ENCODE measurements at regions not wholly inside any gene's neighbourhood (a gene's known extent, or its start where the extent isn't known, plus 50 kb on each side); places are given as distances from the start of the nearest gene placed in this dataset.
"Not testable (repeated sequence)": the region's sequence is repeated elsewhere in the genome, so short reads cannot be mapped to it uniquely, and the experiment has no call there.

DNA sequence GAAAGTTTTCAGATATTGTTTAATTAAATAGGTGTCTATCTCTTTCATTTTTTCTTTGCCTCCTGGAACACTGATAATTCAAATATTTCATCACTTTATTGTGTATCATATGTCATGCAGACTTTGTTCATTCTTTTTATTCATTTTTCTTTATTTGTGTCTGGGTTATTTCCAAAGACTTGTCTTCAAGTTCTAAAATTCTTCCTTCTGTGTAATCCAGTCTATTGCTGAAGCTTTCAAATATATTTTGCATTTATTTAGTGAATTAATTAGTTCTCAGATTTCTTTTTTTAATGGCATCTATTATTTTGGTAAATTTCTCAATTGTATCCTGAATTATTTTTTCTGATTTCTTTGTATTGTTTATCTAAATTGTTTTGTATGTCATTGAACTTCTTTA, 70.1 kb downstream of the ZNF330 start:
- ATAC-seq (ENCODE audit: poor library complexity) = no peak
- no peak for DNase-seq
- intact Hi-C loops (cut with DNase I) = no loop called here

DNA sequence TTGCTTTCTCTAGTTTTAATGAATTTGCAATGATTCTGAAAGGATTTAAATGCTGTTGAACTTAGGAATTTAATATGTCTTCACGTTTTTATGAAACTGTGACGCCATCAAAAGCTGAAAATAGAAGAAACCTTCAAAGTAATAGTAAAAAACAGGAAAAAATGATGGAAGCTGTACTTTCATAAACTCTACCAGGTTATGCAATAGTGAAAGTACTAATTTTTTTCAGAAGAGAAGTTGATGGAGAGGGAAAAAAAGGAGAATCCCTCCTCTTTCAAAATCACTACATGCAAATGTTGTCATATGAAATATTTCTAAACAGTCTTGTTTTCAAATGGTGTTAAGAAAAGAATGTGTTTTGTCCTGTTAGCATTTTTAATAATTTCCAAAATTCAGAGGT, 73.6 kb downstream of the ZNF330 start:
- intact Hi-C loops (cut with DNase I) = no loop called here
- DNase-seq (no peak), ATAC-seq (ENCODE audit: poor library complexity) (no peak)

DNA sequence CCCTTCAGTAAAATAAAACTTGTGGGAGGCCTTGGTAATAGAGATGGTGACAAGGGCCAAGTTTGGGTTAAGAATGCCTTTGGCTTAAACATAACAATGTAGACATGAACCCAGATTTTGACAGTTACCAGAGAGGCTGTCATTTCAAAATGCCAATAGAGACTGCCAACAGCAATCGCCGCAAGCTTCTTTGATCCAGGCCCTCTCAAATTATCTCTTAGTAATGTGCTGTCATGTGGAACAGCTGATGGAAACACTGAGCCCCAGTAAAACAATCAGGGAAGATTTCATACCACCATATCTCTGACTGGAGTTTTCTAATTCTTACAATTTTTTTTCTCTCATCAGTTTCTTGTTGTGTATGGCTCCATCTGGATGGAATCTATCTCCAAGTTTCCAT, 80.5 kb downstream of the ZNF330 start:
- intact Hi-C loops (cut with DNase I) = loop anchor here (10.0 kb wide), 1 partner anchor 146 kb away; no protein-coding TSS in a partner anchor

DNA sequence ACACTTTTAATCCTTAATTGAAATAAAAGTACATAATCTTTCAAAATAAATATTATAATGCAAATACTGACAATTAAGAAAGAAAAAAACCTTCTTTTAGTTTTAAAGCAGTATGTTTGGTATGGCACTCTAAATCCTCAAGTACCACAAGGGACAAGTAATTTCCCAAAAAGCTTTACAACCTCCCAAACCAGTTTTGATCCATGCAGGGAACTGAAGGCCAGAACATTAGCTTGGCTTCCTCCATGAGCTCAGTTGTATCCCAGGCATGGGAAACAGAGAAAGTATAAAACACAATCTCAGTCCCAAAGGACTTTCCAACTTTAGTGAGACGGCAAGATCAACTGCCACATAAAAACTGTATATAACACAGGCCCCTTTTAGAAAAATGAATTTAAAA, 82.2 kb downstream of the ZNF330 start:
- intact Hi-C loops (cut with DNase I) = loop anchor here (10.0 kb wide), 1 partner anchor 148 kb away; no protein-coding TSS in a partner anchor
- DNase-seq (no peak), ATAC-seq (ENCODE audit: poor library complexity) (no peak)

More for the DNA sequence above, 80.5 kb downstream of the ZNF330 start:
- DNase-seq = no peak
- peak; percentile 93 for ATAC-seq (ENCODE audit: poor library complexity)

DNA sequence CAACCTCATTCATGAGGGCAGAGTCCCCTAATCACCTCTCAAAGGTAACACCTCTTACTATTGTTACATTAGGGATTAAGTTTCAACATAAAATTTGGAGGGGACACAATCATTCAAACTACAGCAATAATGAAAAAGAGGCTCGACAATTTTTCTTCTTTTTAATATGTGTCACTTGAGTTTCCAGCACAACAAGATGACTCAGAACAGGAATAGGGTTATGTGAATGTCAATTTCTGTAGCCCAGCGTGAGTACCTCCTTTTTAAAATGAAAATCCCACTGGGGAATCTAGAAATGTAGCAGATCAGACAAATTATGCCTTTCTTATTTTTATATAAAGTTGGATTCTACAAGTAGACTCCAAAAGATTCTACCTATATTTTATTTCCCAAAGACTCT, 83.7 kb downstream of the ZNF330 start:
- DNase-seq (no peak), ATAC-seq (ENCODE audit: poor library complexity) (no peak)
- intact Hi-C loops (cut with DNase I) = loop anchor here (10.0 kb wide), 1 partner anchor 150 kb away; no protein-coding TSS in a partner anchor

DNA sequence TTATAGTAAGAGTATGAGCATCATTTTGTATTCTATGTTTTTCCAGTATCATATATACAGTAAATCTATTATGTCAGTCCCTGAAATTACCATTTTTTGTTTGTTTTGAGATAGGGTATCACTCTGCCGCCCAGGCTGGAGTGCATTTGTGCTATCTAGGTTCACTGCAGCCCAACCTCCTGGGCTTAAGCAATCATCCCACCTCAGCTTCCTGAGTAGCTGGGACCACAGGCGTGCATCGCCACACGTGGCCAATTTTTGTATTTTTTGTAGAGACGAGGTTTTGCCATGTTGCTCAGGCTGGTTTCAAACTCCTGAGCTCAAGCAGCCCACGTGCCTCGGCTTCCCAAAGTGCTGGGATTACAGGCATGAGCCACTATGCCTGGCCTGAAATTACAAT, 85.6 kb downstream of the ZNF330 start:
- ATAC-seq (ENCODE audit: poor library complexity) (no peak), DNase-seq (no peak)
- intact Hi-C loops (cut with DNase I) = loop anchor here (10.0 kb wide), 1 partner anchor 152 kb away; no protein-coding TSS in a partner anchor

DNA sequence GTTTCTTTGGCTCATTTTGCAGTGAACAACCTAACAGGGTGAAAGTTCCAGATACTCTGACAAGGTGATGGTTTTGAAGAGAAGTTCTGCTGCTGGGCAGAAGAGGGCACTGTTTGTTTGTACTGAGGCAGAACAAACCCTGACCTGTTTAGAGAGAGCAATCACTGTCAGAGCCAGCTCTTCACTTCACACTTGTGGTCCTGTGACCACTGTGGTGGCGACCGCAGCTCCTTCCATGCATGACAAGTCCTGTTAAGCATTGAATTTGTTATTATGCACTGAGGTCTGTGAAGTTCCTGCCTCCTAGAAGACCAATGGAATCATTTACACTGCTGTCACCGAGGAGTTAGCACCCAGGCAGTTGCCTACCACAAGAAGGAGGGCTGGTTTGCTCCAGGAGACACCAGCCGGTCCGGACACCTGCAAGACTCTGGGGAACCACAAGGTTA, 86.6 kb downstream of the ZNF330 start:
- ATAC-seq (ENCODE audit: poor library complexity) = peak; percentile 95
- DNase-seq = peak; percentile 49
- intact Hi-C loops (cut with DNase I) = loop anchor here (10.0 kb wide), 1 partner anchor 152 kb away; no protein-coding TSS in a partner anchor

DNA sequence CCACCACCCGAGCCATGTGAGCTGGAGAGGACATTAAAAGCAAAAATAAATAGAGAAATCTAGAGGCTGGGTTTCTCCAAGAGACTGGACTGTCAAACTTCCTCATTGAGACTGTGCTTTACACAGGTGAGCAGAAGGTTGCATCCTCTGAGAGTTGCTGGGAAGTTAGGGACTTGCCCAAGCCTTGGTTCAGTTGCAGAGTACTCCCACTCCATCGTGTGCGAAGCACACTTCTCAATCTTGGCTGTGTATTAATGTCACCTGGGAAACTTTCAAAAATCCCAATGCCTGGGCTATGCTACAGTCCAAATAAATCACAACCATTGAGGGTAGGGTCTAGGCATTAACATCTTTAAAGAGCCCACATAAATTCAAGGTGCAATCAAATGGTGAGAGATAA, 89.2 kb downstream of the ZNF330 start:
- DNase-seq (no peak), ATAC-seq (ENCODE audit: poor library complexity) (no peak)
- intact Hi-C loops (cut with DNase I) = loop anchor here (10.0 kb wide), 1 partner anchor 155 kb away; no protein-coding TSS in a partner anchor

DNA sequence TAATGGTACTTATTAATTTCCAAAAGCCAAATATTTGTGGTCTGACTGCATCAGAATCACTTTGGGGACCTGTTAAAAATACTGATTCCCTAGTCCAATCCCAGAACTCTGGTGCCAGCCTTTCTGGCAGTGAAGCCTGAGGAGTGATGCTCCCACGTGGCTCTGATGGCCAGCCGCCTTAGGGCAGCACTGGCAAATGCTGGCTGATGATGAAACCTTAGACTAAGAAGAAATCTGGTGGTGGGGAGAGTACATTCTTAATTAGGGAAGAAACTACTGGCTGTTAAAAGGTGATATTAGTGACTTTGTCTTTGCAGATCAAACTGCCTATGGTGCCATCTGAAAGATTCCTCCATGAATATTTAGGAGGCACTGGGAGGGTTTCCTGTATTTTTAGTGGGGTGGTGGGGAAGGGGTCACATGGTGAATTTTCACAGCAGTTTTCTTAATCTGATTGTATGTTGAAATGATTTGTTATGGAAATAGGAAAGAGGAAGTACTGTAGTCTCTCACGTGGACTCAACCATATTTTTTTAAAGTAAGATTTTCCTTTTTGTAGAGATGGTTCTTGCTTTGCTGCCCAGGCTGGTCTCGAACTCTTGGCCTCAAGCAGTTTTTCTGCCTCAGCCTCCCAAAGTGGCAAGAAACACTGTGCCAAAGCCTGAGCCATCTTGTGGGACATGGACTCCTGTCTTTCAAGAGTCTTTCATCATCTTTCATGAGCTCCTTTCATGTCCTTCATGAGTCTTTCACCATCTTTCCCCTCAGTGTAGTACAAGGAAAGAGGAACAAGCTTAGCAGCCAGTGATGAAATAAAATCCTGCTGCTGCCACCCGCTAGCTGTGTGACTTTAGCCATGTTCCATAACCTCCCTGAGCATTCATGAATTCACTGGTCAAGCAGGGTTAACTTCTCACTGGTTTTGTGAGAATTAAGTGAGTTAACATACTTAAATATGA, 90.8 kb downstream of the ZNF330 start:
- no peak for ATAC-seq (ENCODE audit: poor library complexity)

DNA sequence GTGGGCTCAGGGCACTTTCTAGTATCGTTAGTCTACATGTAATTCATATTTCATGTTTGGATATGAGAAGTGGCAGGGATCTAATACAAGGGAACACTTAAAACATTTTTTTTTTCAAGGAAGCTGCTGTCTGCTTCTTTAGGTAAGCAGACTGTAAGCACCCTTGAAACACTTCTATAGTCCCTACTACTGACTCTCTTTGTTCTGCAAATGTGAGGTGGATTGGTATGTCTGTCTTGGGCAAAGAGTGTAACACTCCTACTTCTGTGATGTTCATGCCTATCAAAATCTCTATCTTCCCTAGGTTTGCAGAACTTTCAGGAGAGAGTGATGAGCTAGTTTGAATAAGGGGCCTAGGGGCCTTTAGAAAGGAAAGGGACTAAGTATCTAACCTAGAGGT, 93.9 kb downstream of the ZNF330 start:
- ATAC-seq (ENCODE audit: poor library complexity) (no peak), DNase-seq (no peak)
- intact Hi-C loops (cut with DNase I) = no loop called here

More for the DNA sequence above, 90.8 kb downstream of the ZNF330 start:
- no peak for DNase-seq
- intact Hi-C loops (cut with DNase I) = no loop called here

DNA sequence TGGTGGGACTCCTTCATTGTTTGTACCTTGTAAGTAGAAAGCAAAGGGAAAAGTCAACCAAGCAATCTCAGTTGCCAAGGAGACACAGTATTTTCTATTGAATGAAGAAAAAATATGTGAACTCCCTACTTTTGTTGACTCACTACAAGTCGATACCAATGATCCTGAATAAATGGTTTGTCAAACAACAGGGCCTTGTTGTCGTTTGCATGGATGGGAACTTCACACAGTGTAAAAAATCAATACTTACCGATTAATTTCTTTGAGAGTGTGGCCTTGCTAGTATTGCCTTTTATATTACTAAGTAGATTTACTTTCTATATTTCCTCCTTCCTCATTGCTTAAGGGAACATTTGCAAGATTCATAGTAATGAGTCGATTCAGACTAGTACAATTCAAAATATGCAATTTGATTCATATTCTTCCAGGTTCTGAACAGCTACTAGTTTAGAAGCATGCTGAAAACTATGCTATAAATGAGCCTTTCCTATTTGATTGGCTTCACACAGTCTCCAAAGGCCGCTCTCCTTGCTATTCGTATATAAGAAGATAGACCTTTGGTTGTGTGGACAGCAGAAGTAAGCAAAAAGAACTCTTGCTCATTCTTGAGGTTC, 108.0 kb downstream of the ZNF330 start:
- no peak for DNase-seq
- intact Hi-C loops (cut with DNase I) = no loop called here
- ATAC-seq (ENCODE audit: poor library complexity) = no peak

DNA sequence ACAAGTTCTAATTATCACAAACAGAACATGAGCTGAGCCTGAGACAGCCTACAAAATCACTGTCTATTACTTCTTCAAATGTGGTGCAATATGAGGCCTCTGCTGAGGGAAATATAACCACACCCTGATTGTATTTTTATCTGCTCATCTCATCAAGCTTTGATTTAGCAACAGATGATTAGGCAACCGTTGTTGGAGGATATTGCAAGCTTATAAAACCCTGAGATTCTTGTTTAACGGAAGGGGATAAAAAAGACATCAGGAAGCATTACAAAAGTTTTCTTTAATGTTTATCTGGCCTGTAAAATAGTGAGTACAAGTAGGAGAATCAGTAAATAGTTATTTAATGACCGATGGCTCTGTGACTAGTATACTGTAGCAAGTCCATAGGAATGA, 108.5 kb downstream of the ZNF330 start:
- ATAC-seq (ENCODE audit: poor library complexity) = peak; percentile 50
- intact Hi-C loops (cut with DNase I) = no loop called here

DNA sequence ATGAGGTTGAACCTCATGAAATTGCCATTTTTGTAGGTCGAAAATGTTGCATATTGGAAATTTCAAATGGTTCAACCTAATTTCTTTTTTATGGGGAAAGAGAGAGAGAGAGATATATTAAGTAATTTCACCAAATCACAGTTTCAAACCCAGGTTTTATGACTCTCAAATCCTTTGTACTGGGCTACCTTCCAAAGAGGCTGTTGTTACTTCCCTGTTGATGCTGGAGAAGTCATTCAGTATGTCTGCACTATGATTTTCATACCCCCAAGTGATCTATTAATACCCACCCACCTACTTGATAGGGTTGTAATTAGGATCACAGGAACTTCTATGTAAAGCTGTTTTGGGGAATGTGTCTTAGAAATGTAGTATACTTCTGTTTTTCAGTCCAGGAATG, 109.9 kb downstream of the ZNF330 start:
- no peak for ATAC-seq (ENCODE audit: poor library complexity)
- no peak for DNase-seq
- intact Hi-C loops (cut with DNase I) = no loop called here

More for the DNA sequence above, 108.5 kb downstream of the ZNF330 start:
- no peak for DNase-seq

DNA sequence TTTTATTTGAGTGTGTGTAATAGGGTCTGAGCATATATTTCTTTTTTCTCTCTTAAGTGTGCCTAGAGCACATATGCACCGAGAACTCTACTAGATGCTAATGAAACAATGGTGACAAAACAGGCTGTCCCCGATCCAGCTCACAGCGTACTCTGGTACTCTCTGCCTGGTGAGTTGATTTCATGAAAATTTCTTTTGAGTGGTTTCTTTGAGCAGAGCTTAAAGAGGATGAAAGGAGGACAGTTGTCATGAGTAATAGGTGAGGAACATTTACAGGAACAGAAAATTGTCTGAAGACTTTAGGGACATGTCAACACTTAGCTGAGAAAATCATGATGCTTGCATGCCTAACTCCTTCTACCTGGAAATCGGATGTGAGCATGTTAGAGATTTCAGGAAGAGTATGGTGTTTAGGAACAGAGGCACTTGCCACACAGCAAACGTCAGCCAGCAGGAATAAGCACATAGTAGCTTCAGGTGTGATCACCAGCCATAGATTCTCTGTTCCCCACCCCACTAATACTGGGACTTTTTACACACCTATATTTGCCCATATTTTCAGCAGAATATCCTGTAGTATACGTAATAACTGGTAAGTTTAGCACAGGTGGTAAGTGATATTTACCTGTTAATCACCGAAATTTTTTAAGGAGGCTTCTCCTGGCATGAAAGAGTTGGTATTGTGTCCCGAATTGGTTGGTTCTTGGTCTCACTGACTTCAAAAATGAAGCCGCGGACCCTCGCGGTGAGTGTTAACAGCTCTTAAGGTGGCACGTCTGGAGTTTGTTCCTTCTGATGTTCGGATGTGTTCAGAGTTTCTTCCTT, 111.1 kb downstream of the ZNF330 start:
- DNase-seq = no peak
- ATAC-seq (ENCODE audit: poor library complexity) = no peak
- intact Hi-C loops (cut with DNase I) = no loop called here

DNA sequence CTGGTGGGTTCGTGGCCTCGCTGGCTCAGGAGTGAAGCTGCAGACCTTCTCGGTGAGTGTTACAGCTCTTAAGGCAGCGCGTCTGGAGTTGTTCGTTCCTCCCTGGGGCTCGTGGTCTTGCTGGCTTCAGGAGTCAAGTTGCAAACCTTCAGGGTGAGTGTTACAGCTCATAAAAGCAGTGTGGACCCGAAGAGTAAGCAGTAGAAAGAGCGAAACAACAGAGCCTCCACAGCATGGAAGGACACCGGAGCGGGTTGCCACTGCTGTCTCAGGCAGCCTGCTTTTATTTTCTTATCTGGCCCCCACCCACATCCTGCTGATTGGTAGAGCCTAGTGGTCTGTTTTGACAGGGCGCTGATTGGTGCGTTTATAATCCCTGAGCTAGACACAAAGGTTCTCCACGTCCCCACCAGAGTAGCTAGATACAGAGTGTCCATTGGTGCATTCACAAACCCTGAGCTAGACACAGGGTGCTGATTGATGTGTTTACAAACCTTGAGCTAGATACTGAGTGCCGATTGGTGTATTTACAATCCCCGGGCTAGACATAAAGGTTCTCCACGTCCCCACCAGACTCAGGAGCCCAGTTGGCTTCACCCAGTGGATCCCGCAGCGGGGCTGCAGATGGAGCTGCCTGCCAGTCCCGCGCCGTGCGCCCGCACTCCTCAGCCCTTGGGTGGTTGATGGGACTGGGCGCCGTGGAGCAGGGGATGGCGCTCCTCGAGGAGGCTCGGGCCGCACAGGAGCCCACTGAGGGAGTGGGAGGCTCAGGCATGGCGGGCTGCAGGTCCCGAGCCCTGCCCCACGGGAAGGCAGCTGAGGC, 111.9 kb downstream of the ZNF330 start:
- intact Hi-C loops (cut with DNase I) = not testable (repeated sequence)
- peak; percentile 40 for DNase-seq

DNA sequence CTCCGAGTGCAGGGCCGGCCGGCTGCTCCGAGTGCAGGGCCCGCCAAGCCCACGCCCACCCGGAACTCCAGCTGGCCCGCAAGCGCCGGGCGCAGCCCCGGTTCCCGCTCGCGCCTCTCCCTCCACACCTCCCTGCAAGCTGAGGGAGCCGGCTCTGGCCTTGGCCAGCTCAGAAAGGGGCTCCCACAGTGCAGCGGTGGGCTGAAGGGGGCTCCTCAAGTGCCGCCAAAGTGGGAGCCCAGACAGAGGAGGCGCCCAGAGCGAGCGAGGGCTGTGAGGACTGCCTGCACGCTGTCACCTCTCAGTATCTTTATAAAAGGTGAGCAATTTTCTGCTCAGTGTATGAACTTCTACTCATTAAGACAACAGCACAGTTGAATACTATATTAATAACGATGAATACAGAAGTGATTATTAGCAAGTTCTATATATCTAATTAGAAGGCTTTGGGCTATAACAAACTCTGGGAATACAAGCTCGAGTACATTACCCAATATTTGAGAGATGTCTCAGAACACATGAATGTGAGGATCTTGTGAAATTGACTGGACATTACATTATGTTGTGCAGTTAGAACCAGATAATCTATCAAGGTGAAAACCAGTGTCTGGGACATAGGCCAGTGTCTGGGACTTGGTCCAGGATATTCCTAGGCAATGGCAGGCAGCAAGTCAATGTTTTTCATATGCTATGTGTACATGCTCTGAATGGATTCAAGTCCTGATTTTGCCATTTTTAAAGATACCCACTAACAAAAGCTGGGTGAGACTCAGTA, 112.9 kb downstream of the ZNF330 start:
- DNase-seq; intact Hi-C loops (cut with DNase I): not testable (repeated sequence)
- ATAC-seq (ENCODE audit: poor library complexity) = peak; percentile 78

More for the DNA sequence above, 111.9 kb downstream of the ZNF330 start:
- ATAC-seq (ENCODE audit: poor library complexity) = not testable (repeated sequence)

DNA sequence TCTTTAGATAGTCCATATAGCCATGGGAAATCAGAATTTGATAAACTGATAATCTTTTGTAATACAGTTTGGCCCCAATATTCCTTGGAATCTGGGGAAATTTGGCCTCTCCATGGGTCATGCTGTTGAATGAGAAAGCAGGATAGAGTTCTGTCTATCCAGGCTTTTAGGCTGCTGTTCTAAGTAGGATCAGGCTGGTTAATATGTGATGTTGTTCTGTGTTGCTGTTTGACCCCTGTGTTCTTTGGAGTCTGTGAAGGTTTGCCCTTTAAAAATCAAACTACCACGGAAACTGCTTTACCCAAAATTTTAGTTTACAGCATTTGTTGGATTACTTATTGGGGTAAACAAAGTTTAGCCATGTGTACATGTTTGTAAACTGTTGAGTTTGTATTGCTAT, 114.5 kb downstream of the ZNF330 start:
- ATAC-seq (ENCODE audit: poor library complexity) (no peak), DNase-seq (no peak)
- intact Hi-C loops (cut with DNase I) = no loop called here

Data from Right ventricle myocardium superior (tissue), 1 donor.